ENCODE measurements at regions not wholly inside any gene's neighbourhood (a gene's known extent, or its start where the extent isn't known, plus 50 kb on each side); places are given as distances from the start of the nearest gene placed in this dataset.

GRCh38 chr15:62626903-62627302 lies 415.6 kb upstream of the TPM1 start:
- no peak for TF ChIP-seq CTCF (IDR thresholded peaks at IDR 0.05; ENCODE audit: low read depth, low read length, missing input control)
- TF ChIP-seq SP1 (IDR thresholded peaks at IDR 0.05), result no peak

All from liver (tissue), 3 donors.